Fibroblast of villous mesenchyme (primary cell): ENCODE measurements at regions not wholly inside any gene's neighbourhood (a gene's known extent, or its start where the extent isn't known, plus 50 kb on each side); places are given as distances from the start of the nearest gene placed in this dataset.
"Not testable (repeated sequence)": the region's sequence is repeated elsewhere in the genome, so short reads cannot be mapped to it uniquely, and the experiment has no call there.

ENCODE experiments used
- DNase-seq: peaks from one replicate; pipeline ENCODE4 v3.0.0-alpha.2; 2010; ENCODE audit warnings: low read depth
- H3K4me3 ChIP-seq: 2 replicates; pipeline ENCODE4 v1.5.1; 2011; ENCODE audit warnings: low read depth, mild to moderate bottlenecking, low read length
- TF ChIP-seq, protein P1 (sequence below): IDR thresholded peaks from 2 replicates; pipeline ENCODE4 v1.5.1; 2012; ENCODE audit warnings: low read depth, mild to moderate bottlenecking, low read length; ENCODE audit not compliant: insufficient read depth

DNA sequence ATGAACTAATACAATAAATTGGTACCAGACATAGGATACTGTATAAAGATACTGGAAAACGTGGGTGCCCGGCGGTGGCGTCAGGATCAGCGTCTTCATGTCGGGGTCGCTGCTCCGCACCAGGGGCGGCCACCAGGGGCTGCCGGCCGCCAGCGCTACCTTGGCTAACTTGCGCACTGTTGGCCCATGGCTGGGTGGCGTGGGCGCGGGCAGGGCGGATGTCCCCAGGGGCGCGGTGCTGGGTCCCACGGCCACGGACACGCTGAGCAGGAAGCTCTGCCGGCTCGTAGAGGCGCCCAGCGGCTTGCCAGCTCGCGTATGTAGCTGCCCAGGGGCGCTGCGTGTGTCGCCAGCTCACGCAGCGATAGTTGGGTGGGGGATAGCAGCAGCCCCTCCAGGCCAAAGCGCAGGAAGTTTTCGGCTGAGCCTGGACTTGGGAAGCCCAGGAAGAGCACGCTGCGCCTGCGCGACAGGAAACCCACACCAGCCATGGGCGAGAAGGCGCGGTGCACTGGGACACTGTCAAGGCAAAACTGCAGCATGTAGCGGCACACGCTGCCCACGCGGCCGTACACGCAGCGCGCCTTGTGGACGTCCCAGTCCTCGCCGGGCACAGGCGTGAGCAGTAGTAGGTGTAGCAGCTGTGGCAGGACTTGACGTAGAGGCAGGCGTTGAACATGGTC, 299.9 kb downstream of the CCDC74A start:
- TF ChIP-seq, protein P1, sequence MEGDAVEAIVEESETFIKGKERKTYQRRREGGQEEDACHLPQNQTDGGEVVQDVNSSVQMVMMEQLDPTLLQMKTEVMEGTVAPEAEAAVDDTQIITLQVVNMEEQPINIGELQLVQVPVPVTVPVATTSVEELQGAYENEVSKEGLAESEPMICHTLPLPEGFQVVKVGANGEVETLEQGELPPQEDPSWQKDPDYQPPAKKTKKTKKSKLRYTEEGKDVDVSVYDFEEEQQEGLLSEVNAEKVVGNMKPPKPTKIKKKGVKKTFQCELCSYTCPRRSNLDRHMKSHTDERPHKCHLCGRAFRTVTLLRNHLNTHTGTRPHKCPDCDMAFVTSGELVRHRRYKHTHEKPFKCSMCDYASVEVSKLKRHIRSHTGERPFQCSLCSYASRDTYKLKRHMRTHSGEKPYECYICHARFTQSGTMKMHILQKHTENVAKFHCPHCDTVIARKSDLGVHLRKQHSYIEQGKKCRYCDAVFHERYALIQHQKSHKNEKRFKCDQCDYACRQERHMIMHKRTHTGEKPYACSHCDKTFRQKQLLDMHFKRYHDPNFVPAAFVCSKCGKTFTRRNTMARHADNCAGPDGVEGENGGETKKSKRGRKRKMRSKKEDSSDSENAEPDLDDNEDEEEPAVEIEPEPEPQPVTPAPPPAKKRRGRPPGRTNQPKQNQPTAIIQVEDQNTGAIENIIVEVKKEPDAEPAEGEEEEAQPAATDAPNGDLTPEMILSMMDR = no peak
- H3K4me3 ChIP-seq = no peak overlapping the region
- DNase-seq = no peak

DNA sequence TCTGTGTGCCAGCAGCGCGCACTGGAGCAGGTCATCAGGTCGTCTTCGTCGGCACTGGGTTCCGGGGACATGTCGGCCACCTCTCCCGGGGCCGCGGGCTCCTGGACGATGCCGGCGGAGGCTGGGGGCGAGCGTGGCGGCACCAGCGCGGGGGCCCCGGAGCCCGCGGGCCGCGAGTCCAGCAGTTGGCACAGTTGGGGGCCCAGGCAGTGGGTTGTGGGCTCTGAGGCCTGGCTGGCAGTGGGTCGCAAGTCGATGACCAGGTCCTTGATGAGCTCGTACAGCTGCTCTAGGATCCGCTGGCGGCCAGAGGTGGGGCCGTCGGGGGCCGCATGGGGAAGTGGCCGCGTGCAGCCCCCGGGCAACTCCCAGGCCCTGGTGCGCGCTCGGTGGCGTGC, 300.5 kb downstream of the CCDC74A start:
- TF ChIP-seq, protein P1 = no peak
- DNase-seq = no peak
- H3K4me3 ChIP-seq = no peak overlapping the region

DNA sequence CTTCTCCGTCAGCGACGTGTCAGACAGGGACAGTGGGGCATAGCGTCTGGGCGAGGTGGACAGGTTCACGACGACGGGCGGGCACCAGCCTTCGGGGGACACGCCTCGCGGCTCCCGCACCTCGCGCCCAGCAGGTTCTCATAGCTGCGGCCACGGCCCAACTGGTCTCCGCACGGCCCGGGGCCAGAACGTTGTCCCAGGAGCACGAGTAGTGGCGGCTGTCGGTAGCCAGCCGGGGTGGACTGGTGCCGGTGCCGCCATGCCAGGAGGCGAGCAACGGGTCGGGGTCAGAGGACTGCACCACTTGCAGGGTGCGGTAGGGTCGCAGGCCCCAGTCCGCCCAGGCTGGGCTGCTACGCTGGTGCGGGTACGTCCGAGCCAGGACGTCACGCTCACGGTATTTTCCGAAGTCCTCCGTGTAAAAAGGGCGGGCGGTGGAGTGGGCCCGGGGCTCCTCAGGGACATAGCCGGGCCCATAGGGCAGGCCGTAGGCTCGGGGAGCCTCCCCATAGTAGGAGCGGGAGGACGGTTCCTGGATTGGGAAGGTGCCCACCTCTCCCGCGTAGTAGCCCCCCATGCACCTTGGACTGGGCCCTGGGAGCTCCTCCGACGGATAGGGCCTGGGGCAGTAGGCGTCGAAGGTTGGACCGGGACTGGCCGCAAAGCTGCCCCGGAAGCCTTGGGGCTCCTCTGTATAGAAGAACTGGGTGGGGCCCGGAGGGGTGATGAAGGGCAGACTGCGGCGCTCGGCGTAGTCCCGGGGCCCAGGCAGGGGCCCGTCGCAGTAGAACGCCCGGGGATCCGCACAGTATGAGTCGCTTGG, 301.2 kb downstream of the CCDC74A start:
- DNase-seq, H3K4me3 ChIP-seq: not testable (repeated sequence)

DNA sequence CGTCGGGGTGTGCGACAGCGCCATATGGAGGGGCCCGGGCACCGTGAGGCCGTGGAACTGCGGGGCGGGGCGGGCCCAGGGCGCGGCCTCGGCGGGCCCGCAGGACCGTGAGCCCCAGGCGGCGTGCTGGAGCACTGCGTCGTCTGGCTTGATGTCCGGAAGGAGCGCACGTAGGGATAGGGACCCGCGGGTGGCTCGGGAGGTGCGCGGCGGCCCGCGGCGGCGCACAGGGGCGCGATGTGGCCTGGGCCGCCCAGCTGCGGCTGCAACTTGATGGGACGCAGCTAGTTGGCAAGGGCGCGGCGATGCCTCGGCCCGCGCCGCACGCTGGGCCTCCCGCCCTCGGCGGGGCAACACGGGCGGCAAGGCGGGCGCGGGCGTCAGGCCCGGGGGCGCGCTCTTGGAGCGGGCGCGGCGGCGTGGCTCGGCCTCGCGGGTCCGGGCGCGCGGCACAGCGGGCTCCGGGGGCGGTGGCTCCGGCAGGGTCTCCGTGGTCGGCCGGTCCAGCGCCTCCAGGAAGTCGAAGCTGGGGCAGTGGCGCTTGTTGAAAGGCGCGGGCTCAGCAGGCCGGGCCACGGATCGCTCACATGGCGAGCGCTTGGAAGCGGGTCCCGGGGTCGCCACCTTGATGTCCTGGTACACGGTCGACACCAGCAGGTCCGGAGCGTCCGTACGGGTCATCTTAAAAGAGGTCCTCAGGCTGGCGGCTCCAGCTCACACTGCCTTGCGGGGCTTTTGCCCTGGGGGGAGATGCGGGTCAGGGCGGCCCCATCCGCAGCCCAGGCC, 302.0 kb downstream of the CCDC74A start:
- not testable (repeated sequence) for DNase-seq, H3K4me3 ChIP-seq

DNA sequence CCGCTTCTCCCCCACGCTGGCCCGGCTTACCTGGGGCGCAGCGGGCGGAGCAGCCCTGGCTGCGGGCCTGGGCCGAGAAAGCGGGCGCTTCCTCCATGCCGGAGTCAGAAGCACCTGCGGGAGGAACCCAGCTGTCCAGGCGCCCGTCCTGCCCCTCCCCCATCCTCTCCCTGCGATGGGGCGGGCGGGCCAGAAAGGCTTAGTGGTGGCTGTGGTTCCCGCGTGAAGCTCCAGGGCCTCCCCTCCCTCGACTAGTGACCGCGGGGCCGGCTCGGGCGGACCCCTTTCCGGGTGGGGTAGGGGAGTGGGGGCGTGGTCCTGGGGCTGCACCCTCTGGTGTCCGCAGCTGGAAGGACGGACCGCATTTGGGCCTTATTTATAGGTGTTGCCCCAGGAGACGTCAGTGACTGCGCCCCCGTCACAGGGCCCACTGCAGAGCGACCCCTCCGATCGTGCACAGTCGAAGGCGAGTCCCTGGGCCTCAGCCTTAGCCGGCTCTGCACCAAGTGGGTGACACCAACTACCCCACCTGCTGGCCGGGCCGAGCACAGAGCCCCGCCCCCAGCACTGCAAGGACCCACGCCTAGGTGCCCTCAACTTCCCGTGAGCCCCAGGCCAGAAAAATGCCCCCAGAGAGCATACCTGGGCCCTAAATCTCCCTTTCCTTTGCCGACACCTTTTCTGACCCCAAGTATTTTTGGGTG, 302.7 kb downstream of the CCDC74A start:
- not testable (repeated sequence) for H3K4me3 ChIP-seq, DNase-seq

DNA sequence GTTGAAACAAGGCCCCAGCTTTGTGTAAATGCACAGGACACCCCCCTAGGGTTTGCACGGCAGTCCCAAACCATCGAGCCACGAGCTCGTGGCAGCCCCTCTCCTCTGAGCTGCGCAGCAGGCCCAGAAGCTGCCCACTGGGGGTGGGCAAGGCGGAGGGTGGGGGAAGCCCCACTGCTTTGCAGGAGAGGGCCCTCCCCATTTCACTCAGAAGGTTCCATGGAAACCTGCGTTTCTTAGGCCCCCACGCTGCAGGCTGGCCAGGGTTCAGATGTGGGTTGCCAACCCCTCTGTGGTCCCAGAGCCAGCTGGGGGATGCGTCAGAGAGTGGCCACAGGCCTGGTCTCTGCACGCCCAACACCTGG, 303.2 kb downstream of the CCDC74A start:
- not testable (repeated sequence) for H3K4me3 ChIP-seq, DNase-seq

DNA sequence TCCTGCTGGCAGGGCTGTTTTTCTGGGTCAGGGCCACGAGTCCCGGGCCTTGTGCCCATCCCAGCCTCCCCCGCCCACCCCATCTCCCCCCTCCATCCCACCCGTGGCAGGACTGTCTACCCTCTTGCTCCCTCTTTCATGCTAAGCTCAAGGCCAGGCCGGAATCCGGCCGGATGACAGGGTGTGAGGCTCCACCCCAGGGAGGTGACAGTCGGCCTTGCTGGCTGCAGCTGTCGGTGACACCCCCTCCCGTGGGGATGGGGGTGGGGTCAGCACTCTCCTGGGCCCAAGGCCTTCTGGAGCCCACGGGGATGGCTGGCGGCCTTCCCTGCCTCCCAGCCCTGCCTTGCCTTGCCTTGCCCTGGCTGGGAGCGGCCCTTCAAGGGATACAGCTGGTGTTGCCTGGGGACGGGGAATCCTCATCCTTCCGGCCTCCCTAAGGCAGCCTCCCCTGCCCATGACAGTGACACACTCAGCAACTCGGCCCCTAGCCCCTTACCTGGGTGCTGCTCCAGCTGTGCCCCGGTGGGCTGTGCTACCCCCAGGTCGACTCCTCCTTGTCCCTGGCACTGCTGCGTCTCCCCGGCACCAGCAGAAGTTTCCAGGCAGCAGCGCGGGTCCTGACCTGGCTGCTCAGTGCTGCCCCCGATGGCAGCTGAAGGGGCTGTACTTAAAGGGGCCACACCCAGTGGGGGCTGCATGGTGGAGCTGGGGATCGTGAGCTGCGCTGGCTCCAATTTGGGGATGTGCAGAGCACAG, 303.9 kb downstream of the CCDC74A start:
- not testable (repeated sequence) for H3K4me3 ChIP-seq, DNase-seq

DNA sequence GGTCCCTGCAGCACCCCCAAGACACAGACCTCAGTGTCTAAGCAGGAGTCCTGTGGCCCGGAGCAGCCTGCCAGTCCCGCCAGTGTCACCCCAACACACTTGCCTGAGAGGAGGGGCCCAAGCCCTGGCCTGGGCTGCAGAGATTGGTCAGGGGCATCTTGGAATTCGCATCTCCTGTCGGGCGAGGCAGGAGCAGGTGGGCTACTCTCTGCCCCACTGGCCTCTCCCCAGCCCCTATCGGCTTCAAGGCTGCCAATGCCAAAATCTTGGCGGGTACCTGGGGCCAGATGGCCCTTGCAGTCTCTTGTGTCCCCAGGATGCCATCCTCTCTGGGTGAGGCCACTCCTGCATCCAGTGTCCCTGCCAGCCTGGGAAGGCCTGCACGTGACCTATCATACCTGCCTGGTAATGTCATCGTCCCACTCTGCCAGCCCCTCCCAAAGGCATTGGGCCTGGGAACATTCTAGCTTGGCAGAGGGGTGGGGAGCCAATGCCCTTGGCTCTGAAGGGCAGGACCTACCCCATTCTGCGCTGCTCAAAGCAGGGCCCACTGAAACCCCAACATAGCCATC, 304.6 kb downstream of the CCDC74A start:
- H3K4me3 ChIP-seq, DNase-seq: not testable (repeated sequence)

DNA sequence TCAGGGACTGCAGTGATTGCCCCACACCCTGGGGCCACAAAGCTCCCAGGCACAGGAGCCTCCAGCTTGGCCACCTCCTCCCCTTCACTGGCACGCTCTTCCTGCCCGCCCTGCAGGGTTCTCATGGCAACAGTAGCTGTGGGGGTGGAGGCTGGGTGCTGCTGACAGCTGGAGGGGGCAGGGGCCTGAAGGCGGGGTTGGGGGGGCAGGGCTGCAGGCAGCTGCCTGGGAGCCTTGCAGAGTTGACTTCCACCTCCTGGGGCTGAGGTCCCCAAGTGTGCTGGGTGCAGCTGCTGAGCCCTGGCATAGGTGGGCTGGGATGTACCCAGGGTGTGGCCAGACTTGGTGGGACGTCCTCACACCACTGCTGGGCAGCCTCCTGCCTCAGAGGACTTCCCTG, 305.2 kb downstream of the CCDC74A start:
- not testable (repeated sequence) for DNase-seq, H3K4me3 ChIP-seq

DNA sequence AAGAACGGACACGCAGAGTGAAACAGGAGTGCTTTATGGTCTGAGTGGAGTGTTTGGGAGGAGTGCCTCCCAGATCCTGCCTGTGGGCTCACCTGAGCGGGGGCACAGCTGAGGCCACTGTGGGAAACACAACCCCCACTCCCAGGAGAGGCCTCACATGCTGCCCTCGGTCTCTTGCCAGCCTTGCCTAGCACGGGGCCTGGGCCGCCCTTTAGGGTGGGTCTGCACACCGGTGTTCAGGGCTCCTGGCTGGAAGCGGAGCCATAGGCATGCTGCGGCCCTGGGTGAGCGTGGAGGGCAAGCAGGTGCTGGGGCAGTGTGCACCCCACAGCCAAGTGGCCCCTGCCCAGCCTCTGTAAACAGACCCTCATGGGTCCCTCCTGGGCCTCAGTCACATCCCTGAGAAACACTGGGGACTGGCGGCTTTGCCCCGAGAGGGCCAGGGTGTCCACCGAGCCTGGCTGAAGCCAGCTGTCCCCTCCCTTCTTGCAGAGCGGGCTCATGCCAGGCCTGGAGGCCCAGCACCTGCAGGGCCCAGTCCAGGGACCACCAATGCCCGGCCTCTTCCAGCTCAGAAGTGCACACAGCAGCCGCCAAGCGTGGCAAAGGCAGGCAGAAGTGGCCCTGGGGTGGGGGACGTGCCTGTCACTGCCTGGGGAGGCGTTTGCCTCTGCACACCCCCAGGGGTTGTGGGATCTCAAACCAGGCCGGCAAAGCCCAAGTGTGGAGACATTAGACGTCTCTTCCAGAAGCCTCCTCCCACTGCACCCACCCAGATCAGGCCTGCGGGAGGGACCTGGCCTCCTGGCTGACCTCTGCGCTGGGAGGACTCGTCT, 305.9 kb downstream of the CCDC74A start:
- DNase-seq, H3K4me3 ChIP-seq: not testable (repeated sequence)

DNA sequence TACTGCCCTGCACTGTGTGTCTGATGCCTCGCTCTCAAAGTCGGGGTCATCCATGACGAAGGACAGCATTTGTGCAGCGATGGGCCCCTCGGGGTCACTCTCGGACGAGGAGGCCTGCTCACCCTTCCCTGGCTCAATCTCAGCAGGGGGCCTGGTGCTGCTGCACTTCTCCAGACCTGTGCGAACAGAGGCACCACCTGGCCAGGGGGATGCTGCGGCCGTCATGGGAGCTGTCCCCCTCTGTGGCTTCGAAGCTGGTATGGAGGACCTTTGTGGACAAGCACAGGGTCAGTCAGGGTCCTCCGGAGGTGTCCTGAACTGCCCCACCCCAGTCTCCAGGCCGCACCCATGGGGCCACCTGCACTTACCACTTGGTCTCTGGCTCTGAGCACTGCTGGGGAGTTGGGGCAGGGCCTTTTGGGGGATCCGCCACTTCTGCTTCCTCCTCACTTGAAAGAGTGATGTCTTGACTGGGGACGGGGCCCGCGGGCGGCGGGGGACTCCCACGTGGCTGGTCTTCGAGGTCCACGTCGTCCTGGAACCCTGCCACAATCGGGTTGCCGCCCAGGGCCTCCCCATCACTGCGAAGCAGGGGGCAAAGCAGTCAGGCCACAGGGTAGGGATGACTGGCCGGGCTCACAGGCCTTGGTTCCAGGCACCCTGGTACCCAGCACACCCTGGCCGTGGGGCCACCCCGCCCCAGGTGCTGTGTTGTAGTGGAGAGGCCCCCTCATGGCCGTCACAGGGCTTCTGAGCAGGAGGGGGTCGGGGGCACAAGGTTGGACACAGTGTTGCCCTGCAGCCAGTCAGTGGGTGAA, 306.7 kb downstream of the CCDC74A start:
- not testable (repeated sequence) for H3K4me3 ChIP-seq, DNase-seq

DNA sequence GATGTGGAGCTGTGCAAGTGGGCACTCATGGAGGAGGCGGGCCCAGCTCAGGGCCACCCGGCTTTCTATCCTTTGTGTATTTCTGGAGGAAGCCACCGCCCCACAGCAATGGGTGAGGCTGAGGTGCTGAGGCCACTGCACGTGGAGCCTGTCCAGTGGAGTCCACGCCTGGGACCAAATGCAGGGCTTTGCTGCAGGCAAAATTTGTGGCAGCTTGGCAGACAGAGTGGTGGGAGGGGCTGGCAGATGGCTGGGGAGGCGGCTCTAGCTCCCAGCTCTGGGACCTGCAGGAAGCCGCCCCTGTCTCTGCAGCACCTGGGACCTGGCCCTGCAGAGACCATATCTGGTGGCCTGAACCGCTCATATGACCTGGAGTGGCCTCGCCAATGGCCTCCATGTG, 307.3 kb downstream of the CCDC74A start:
- not testable (repeated sequence) for DNase-seq, H3K4me3 ChIP-seq
